HG03139 (cell line): ENCODE measurements at regions not wholly inside any gene's neighbourhood (a gene's known extent, or its start where the extent isn't known, plus 50 kb on each side); places are given as distances from the start of the nearest gene placed in this dataset.
"Not testable (repeated sequence)": the region's sequence is repeated elsewhere in the genome, so short reads cannot be mapped to it uniquely, and the experiment has no call there.

Experiments used
- ATAC-seq: cut with Tn5 transposase; IDR thresholded peaks from one replicate; pipeline ENCODE4 v1.9.1; 2021; ENCODE audit not compliant: unreplicated experiment

- not testable (repeated sequence) for ATAC-seq
Measured at GRCh38 chr1:120609834-120610233, 113.9 kb upstream of the NBPF26 start.

- not testable (repeated sequence) for ATAC-seq
Measured at GRCh38 chr1:120614931-120615639, 108.7 kb upstream of the NBPF26 start.

- ATAC-seq = not testable (repeated sequence)
Measured at GRCh38 chr1:120617493-120617892, 106.3 kb upstream of the NBPF26 start.

- not testable (repeated sequence) for ATAC-seq
Measured at GRCh38 chr1:120619867-120620692, 103.7 kb upstream of the NBPF26 start.

- ATAC-seq = not testable (repeated sequence)
Measured at GRCh38 chr1:120620693-120620969, 103.1 kb upstream of the NBPF26 start.

- not testable (repeated sequence) for ATAC-seq
Measured at GRCh38 chr1:120621278-120621677, 102.5 kb upstream of the NBPF26 start.

GRCh38 chr1:120623539-120623938 is 100.2 kb upstream of the NBPF26 start:
- ATAC-seq = not testable (repeated sequence)

- not testable (repeated sequence) for ATAC-seq
Measured at GRCh38 chr1:120624565-120625064, 99.1 kb upstream of the NBPF26 start.

GRCh38 chr1:120629832-120630455 is 93.8 kb upstream of the NBPF26 start:
- ATAC-seq = not testable (repeated sequence)

- not testable (repeated sequence) for ATAC-seq
Measured at GRCh38 chr1:120634816-120635806, 88.6 kb upstream of the NBPF26 start.

- not testable (repeated sequence) for ATAC-seq
Measured at GRCh38 chr1:120640261-120641013, 83.3 kb upstream of the NBPF26 start.

GRCh38 chr1:120641014-120641302 is 82.8 kb upstream of the NBPF26 start:
- ATAC-seq = not testable (repeated sequence)

GRCh38 chr1:120647182-120647581 is 76.6 kb upstream of the NBPF26 start:
- ATAC-seq = not testable (repeated sequence)

- ATAC-seq = not testable (repeated sequence)
Measured at GRCh38 chr1:120648915-120649623, 74.7 kb upstream of the NBPF26 start.

GRCh38 chr1:120649730-120650129 is 74.0 kb upstream of the NBPF26 start:
- not testable (repeated sequence) for ATAC-seq

- ATAC-seq = not testable (repeated sequence)
Measured at GRCh38 chr1:120654114-120654513, 69.6 kb upstream of the NBPF26 start.

- not testable (repeated sequence) for ATAC-seq
Measured at GRCh38 chr1:120655394-120655793, 68.4 kb upstream of the NBPF26 start.

- ATAC-seq = not testable (repeated sequence)
Measured at GRCh38 chr1:120656116-120656515, 67.6 kb upstream of the NBPF26 start.

- not testable (repeated sequence) for ATAC-seq
Measured at GRCh38 chr1:120657804-120658203, 65.9 kb upstream of the NBPF26 start.
